Loucy (cell line): ENCODE measurements at regions not wholly inside any gene's neighbourhood (a gene's known extent, or its start where the extent isn't known, plus 50 kb on each side); places are given as distances from the start of the nearest gene placed in this dataset.

Experiments used
- H2AFZ ChIP-seq: fragments of 200-600 bp; sonication (generic); 2 replicates; pipeline ENCODE4 v1.6.0; 2016; ENCODE audit warnings: antibody characterized with exemption, mild to moderate bottlenecking, low read length, moderate library complexity
- H3F3A ChIP-seq: fragments of 200-600 bp; 2 replicates; pipeline ENCODE4 v1.6.0; 2016; ENCODE audit warnings: antibody characterized with exemption, low read depth, mild to moderate bottlenecking
- H3K27me3 ChIP-seq: fragments of 200-600 bp; sonication (generic); 2 replicates; pipeline ENCODE4 v1.6.1; 2014; ENCODE audit warnings: low read length, mild to moderate bottlenecking; ENCODE audit not compliant: insufficient read depth, poor library complexity, severe bottlenecking
- H3K36me3 ChIP-seq: fragments of 200-600 bp; sonication (generic); 2 replicates; pipeline ENCODE4 v1.6.1; 2016; ENCODE audit warnings: low read length; ENCODE audit not compliant: insufficient read depth
- H3K4me1 ChIP-seq: fragments of 200-600 bp; sonication (generic); 2 replicates; pipeline ENCODE4 v1.5.1; 2014; ENCODE audit warnings: low read length, mild to moderate bottlenecking; ENCODE audit not compliant: insufficient read depth, poor library complexity, severe bottlenecking
- H3K4me2 ChIP-seq: fragments of 200-600 bp; sonication (generic); 2 replicates; pipeline ENCODE4 v1.6.0; 2014; ENCODE audit warnings: antibody characterized with exemption, low read length, low read depth, mild to moderate bottlenecking; ENCODE audit not compliant: poor library complexity, severe bottlenecking
- H3K4me3 ChIP-seq: fragments of 200-600 bp; sonication (generic); 2 replicates; pipeline ENCODE4 v1.5.1; 2014; ENCODE audit warnings: low read length, mild to moderate bottlenecking, mixed read lengths; ENCODE audit not compliant: poor library complexity, severe bottlenecking
- H3K79me2 ChIP-seq: fragments of 200-600 bp; sonication (generic); 2 replicates; pipeline ENCODE4 v1.6.1; 2014; ENCODE audit warnings: low read length; ENCODE audit not compliant: insufficient read depth
- H3K9ac ChIP-seq: fragments of 200-600 bp; sonication (generic); 2 replicates; pipeline ENCODE4 v1.6.0; 2014; ENCODE audit warnings: mild to moderate bottlenecking, low read depth, low read length, moderate library complexity; ENCODE audit not compliant: poor library complexity, severe bottlenecking
- H3K9me2 ChIP-seq: fragments of 200-600 bp; sonication (generic); replicated peaks from 2 replicates; pipeline ENCODE4 v1.6.1; 2016; ENCODE audit warnings: low read depth, low read length, mixed read lengths
- H3K9me3 ChIP-seq: fragments of 200-600 bp; sonication (generic); 2 replicates; pipeline ENCODE4 v1.6.1; 2014; ENCODE audit warnings: mild to moderate bottlenecking, antibody characterized with exemption, low read length, low read depth; ENCODE audit not compliant: insufficient read depth
- H4K20me1 ChIP-seq: fragments of 200-600 bp; sonication (generic); 2 replicates; pipeline ENCODE4 v1.6.0; 2014; ENCODE audit warnings: antibody characterized with exemption, low read length, mild to moderate bottlenecking; ENCODE audit not compliant: insufficient read depth, poor library complexity, severe bottlenecking
- CTCF ChIP-seq: fragments of 200-600 bp; sonication (generic); conservative IDR thresholded peaks from 2 replicates; pipeline ENCODE4 v1.5.1; 2014; ENCODE audit warnings: mild to moderate bottlenecking, antibody characterized with exemption, low read length
- EZH2phosphoT487 ChIP-seq: fragments of 200-600 bp; IDR thresholded peaks from 2 replicates; pipeline ENCODE4 v1.6.1; 2018; ENCODE audit warnings: antibody characterized with exemption, mild to moderate bottlenecking, moderate library complexity, borderline replicate concordance

GRCh38 chr2:128949360-128949759, 630.7 kb upstream of the HS6ST1 start:
- Histone ChIP-seq H3K9ac (no peak overlapping the region), H3K36me3 (no peaks in the 10 kb centered on the region), H2AFZ (no peak overlapping the region), H3K4me3 (no peak overlapping the region), H4K20me1 (no peaks in the 10 kb centered on the region), H3K4me1 (no peaks in the 10 kb centered on the region), H3K4me2 (no peak overlapping the region), H3K79me2 (no peaks in the 10 kb centered on the region), H3K27me3 (no peaks in the 10 kb centered on the region), H3K9me3 (no peaks in the 10 kb centered on the region; the same call in 1 of the 2 replicates), H3F3A (no peaks in the 10 kb centered on the region), H3K9me2 (no peaks in the 10 kb centered on the region)
- TF ChIP-seq EZH2phosphoT487: no peak
- no peak for TF ChIP-seq CTCF

GRCh38 chr2:128950758-128951157, 632.1 kb upstream of the HS6ST1 start:
- no peaks in the 10 kb centered on the region for H3K9me2 ChIP-seq
- H3K4me2 ChIP-seq: no peak overlapping the region
- H3F3A ChIP-seq: no peaks in the 10 kb centered on the region
- no peaks in the 10 kb centered on the region for H3K4me1 ChIP-seq
- no peaks in the 10 kb centered on the region; the same call in 1 of the 2 replicates for H3K9me3 ChIP-seq
- no peaks in the 10 kb centered on the region for H3K36me3 ChIP-seq
- H3K9ac ChIP-seq: no peak overlapping the region
- no peaks in the 10 kb centered on the region for H3K27me3 ChIP-seq
- H3K79me2 ChIP-seq: no peaks in the 10 kb centered on the region
- no peak for TF ChIP-seq EZH2phosphoT487
- TF ChIP-seq CTCF: no peak
- H4K20me1 ChIP-seq: no peaks in the 10 kb centered on the region
- no peak overlapping the region for H2AFZ ChIP-seq
- H3K4me3 ChIP-seq: no peak overlapping the region

- no peaks in the 10 kb centered on the region for H3K9me2 ChIP-seq
- no peak overlapping the region for H3K4me2 ChIP-seq
These were observed 639.6 kb upstream of the HS6ST1 start for GRCh38 chr2:128958241-128958640.

More at GRCh38 chr2:128958241-128958640, 639.6 kb upstream of the HS6ST1 start:
- Histone ChIP-seq H3K4me1 (no peaks in the 10 kb centered on the region), H3K4me3 (no peak overlapping the region), H3K79me2 (no peaks in the 10 kb centered on the region), H3K27me3 (no peaks in the 10 kb centered on the region), H3K36me3 (no peaks in the 10 kb centered on the region), H2AFZ (no peak overlapping the region), H4K20me1 (no peaks in the 10 kb centered on the region), H3K9me3 (peaks cover 1% of the 10 kb centered on the region; the same call in 1 of the 2 replicates), H3F3A (no peaks in the 10 kb centered on the region), H3K9ac (no peak overlapping the region)
- no peak for TF ChIP-seq EZH2phosphoT487
- TF ChIP-seq CTCF: no peak
